HepG2 (cell line): ENCODE measurements at regions not wholly inside any gene's neighbourhood (a gene's known extent, or its start where the extent isn't known, plus 50 kb on each side); places are given as distances from the start of the nearest gene placed in this dataset.

Experiments
- ATAC-seq: fragments of 200-7000 bp; cut with Tn5 transposase; 3 replicates; pipeline ENCODE4 v1.9.1; 2020; ENCODE audit warnings: mild to moderate bottlenecking, moderate library complexity
- BruUV-seq: library from RNA; stranded (reverse); fragments of 400-500 nt; replicated peaks from 2 replicates; lab custom pipeline; 2021; lab: Mats Ljungman, UMichigan
- CTCF ChIA-PET: fragments of 300-600 bp; formaldehyde crosslinking; extraction: SDS; loops from one replicate; lab custom pipeline; 2021; ENCODE audit warnings: low total read pairs, inconsistent platforms, low intra/inter-chr PET ratio; lab: Yijun Ruan, JAX
- POLR2A ChIA-PET: fragments of 350-600 bp; sonication (Branson Sonifier 250); formaldehyde crosslinking; loops from one replicate; lab custom pipeline; 2020; ENCODE audit warnings: antibody characterized with exemption, inconsistent platforms; lab: Yijun Ruan, JAX
- DNase-seq: peaks from one replicate; pipeline ENCODE4 v3.0.0-alpha.2; 2015; ENCODE audit warnings: low spot score
- FAIRE-seq: peaks from 3 replicates; lab custom pipeline; 2011; peaks lifted over from hg19 to GRCh38; lab: Jason Lieb, UNC
- H2AFZ ChIP-seq: one replicate; pipeline ENCODE4 v1.6.1; 2011; ENCODE audit warnings: low read length, inconsistent platforms
- H3K27ac ChIP-seq: fragments of 300-600 bp; 3 replicates; pipeline ENCODE4 v1.8.0; 2011; ENCODE audit warnings: mixed run types, mild to moderate bottlenecking, mixed read lengths, low read length, inconsistent platforms; ENCODE audit not compliant: insufficient read depth; ENCODE audit errors: extremely low read length
- H3K27me3 ChIP-seq, 2 experiments: fragments of 200-600 bp in 1 of 2; 2 replicates in 1 of 2; 3 replicates in 1 of 2; pipeline versions ENCODE4 v1.6.0 to v1.8.0; 2011; ENCODE audit warnings: low read length in 2 of 2, mild to moderate bottlenecking in 2 of 2, moderate library complexity in 2 of 2, inconsistent platforms in 1 of 2; ENCODE audit not compliant: insufficient read depth in 2 of 2, control insufficient read depth in 1 of 2
- H3K36me3 ChIP-seq, 2 experiments: fragments of 200-600 bp in 1 of 2; replicated peaks in 1 of 2; 2 replicates in 1 of 2; 3 replicates in 1 of 2; pipeline versions ENCODE4 v1.5.1 to v1.8.0; 2011; ENCODE audit warnings: low read length in 2 of 2, inconsistent platforms in 1 of 2; ENCODE audit not compliant: insufficient read depth in 2 of 2, control insufficient read depth in 1 of 2
- H3K4me1 ChIP-seq: 2 replicates; pipeline ENCODE4 v1.5.1; 2012; ENCODE audit warnings: low read length, inconsistent platforms; ENCODE audit not compliant: insufficient read depth
- H3K4me2 ChIP-seq: 2 replicates; pipeline ENCODE4 v1.6.0; 2011; ENCODE audit warnings: low read depth, low read length, inconsistent platforms
- H3K4me3 ChIP-seq, 3 experiments: fragments of 200-600 bp in 1 of 3; sonication (generic), shearing (Covaris generic) in 1 of 3; replicated peaks in 1 of 3; 2 replicates each; pipeline ENCODE4 v1.5.1; 2011 to 2016; ENCODE audit warnings: low read length in 3 of 3, inconsistent platforms in 2 of 3, low read depth in 2 of 3, mild to moderate bottlenecking in 2 of 3, control low read depth in 1 of 3, mixed read lengths in 1 of 3; ENCODE audit not compliant: insufficient read depth in 1 of 3
- H3K79me2 ChIP-seq: one replicate; pipeline ENCODE4 v1.6.1; 2011; ENCODE audit warnings: low read length, inconsistent platforms; ENCODE audit not compliant: insufficient read depth
- H3K9ac ChIP-seq: 2 replicates; pipeline ENCODE4 v1.6.0; 2011; ENCODE audit warnings: mild to moderate bottlenecking, low read depth, low read length, inconsistent platforms; ENCODE audit not compliant: insufficient read depth
- H3K9me3 ChIP-seq: 2 replicates; pipeline ENCODE4 v1.5.1; 2012; ENCODE audit warnings: mild to moderate bottlenecking, low read length
- H4K20me1 ChIP-seq: 2 replicates; pipeline ENCODE4 v1.6.0; 2011; ENCODE audit warnings: inconsistent platforms, mild to moderate bottlenecking, low read length, moderate library complexity; ENCODE audit not compliant: insufficient read depth
- ATF7 ChIP-seq, 2 experiments: fragments of 450-650 bp in 1 of 2; sonication (generic) in 1 of 2; formaldehyde crosslinking in 1 of 2; IDR thresholded peaks; 2 replicates each; pipeline versions ENCODE4 v1.4.0 to v1.6.1; 2016 to 2020; ENCODE audit warnings: antibody characterized with exemption in 1 of 2, mild to moderate bottlenecking in 1 of 2, missing genetic modification reagents in 1 of 2
- CBFB ChIP-seq: sonication (generic); formaldehyde crosslinking; IDR thresholded peaks from 2 replicates; pipeline ENCODE4 v1.4.0; 2020; ENCODE audit warnings: missing genetic modification reagents
- CREB1 ChIP-seq, 2 experiments: fragments of 450-650 bp in 1 of 2; IDR thresholded peaks; 2 replicates each; pipeline ENCODE4 v1.6.1; 2016 to 2017; ENCODE audit warnings: control low read depth in 1 of 2, mild to moderate bottlenecking in 1 of 2, missing compliant biosample characterization in 1 of 2, missing genetic modification characterization in 1 of 2
- KLF15 ChIP-seq: sonication (generic); formaldehyde crosslinking; IDR thresholded peaks from 2 replicates; pipeline ENCODE4 v1.8.1; 2023; ENCODE audit warnings: borderline replicate concordance, mild to moderate bottlenecking, inconsistent platforms, missing genetic modification reagents, mixed read lengths
- MIXL1 ChIP-seq: IDR thresholded peaks from 2 replicates; pipeline ENCODE4 v1.6.1; 2016
- NFATC3 ChIP-seq: sonication (generic); formaldehyde crosslinking; IDR thresholded peaks from 2 replicates; pipeline ENCODE4 v1.5.1; 2020; ENCODE audit warnings: mild to moderate bottlenecking, missing genetic modification reagents
- NFKB2 ChIP-seq: sonication (generic); formaldehyde crosslinking; IDR thresholded peaks from 2 replicates; pipeline ENCODE4 v1.4.0; 2020; ENCODE audit warnings: missing genetic modification reagents, borderline replicate concordance
- RXRB ChIP-seq: IDR thresholded peaks from 2 replicates; pipeline ENCODE4 v1.6.1; 2016; ENCODE audit warnings: borderline replicate concordance, missing genetic modification reagents, missing compliant biosample characterization
- ZNF776 ChIP-seq: sonication (generic); formaldehyde crosslinking; IDR thresholded peaks from 2 replicates; pipeline ENCODE4 v1.4.0; 2020; ENCODE audit warnings: mild to moderate bottlenecking, missing genetic modification reagents
- WGBS: methylation state at CpG from one replicate; pipeline ENCODE4 v1.1.6; 2017; ENCODE audit warnings: low lambda C conversion rate; 5-methylcytosine and 5-hydroxymethylcytosine counted together
- in situ Hi-C: cut with HindIII; loops from 2 replicates; pipeline ENCODE4 v1.10.0; 2017; ENCODE audit warnings: low pct_unique_long_range_greater_than_20kb; ENCODE audit not compliant: extremely low pct_ligation_motif_present
- intact Hi-C: fragments of 100-400 bp; cut with micrococcal nuclease; formaldehyde crosslinking; loops from one replicate; pipeline ENCODE4 v1.10.0; 2022; ENCODE audit not compliant: unreplicated experiment
- TF ChIP-seq, protein P1 (sequence below): sonication (generic); formaldehyde crosslinking; IDR thresholded peaks from 2 replicates; pipeline ENCODE4 v1.5.1; 2020; ENCODE audit warnings: mild to moderate bottlenecking, missing genetic modification reagents

DNA sequence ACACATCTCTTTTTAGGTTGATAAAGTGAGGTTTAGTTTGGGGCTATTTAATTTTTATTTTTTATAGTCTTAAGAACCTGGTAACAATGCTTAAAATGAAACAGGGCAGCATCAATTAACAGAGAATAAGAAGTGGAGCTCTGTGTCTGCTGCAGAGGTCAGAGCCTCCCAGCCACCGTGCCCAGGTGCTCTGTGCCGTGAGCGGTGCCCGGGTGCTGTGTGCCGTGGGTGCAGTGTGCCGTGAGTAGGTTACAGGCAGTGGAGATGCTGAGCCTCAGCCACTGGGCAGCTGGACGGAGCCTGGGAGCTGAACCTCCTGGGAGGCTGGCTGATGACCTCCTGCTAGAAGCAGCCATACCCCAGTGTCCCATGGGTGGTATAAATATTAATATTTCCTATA lies 250.0 kb downstream of the KLF6 start (continued):
- TF ChIP-seq MIXL1 (CRISPR knock-in tag) (no peak), RXRB (CRISPR knock-in tag) (no peak), NFATC3 (CRISPR knock-in tag) (no peak), ZNF776 (CRISPR knock-in tag) (no peak), CBFB (CRISPR knock-in tag) (no peak)
- TF ChIP-seq, protein P1, sequence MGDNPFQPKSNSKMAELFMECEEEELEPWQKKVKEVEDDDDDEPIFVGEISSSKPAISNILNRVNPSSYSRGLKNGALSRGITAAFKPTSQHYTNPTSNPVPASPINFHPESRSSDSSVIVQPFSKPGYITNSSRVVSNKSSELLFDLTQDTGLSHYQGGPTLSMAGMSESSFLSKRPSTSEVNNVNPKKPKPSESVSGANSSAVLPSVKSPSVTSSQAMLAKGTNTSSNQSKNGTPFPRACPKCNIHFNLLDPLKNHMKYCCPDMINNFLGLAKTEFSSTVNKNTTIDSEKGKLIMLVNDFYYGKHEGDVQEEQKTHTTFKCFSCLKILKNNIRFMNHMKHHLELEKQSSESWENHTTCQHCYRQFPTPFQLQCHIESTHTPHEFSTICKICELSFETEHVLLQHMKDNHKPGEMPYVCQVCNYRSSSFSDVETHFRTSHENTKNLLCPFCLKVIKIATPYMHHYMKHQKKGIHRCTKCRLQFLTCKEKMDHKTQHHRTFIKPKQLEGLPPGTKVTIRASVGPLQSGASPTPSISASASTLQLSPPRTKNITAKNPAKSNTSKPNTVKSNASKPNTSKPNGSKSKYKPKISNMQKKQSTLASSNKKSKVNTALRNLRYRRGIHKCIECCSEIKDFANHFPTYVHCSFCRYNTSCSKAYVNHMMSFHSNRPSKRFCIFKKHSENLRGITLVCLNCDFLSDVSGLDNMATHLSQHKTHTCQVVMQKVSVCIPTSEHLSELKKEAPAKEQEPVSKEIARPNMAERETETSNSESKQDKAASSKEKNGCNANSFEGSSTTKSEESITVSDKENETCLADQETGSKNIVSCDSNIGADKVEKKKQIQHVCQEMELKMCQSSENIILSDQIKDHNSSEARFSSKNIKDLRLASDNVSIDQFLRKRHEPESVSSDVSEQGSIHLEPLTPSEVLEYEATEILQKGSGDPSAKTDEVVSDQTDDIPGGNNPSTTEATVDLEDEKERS = no peak

DNA sequence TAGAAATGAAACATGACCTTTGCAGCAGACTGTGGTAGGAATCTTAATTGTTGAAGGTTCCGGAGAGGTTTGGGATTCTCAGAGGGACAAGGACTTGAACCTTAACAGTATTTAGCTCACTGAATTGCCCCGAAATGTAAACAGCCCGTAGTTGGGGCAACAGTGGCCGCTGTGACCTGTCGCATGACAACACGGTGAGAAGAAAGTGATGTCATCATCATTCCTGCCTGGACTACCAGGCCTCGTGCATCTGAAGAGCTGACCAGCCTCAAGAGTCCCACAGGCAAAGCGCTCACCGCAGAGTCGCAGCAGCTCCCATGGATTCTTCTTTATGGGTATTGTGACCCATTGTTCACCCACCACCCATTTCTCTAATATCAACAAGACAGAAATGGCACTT lies 250.6 kb downstream of the KLF6 start:
- no peak for ATAC-seq
- no peak overlapping the region for H3K9ac ChIP-seq
- H3K79me2 ChIP-seq = no peaks in the 10 kb centered on the region
- DNase-seq = no peak
- no peak for FAIRE-seq
- H3K27ac ChIP-seq = no peak overlapping the region
- no peaks in the 10 kb centered on the region for H3K9me3 ChIP-seq
- POLR2A ChIA-PET = no interaction called here
- H3K4me3 ChIP-seq = no peak overlapping the region
- 49% methylated on average over 10 of the region's 10 CpGs for WGBS
- TF ChIP-seq NFKB2 (CRISPR knock-in tag) = no peak
- TF ChIP-seq ATF7 (IDR thresholded peaks at IDR 0.05) = peak; percentile 67
- TF ChIP-seq ATF7 (CRISPR knock-in tag; IDR thresholded peaks at IDR 0.05) = no peak
- TF ChIP-seq KLF15 (CRISPR knock-in tag) = no peak
- peak; percentile 62 for TF ChIP-seq CREB1 (IDR thresholded peaks at IDR 0.05)
- no peak for TF ChIP-seq CREB1 (CRISPR knock-in tag; IDR thresholded peaks at IDR 0.05)
- BruUV-seq = no TSS peak
- no peak overlapping the region for H3K4me2 ChIP-seq
- intact Hi-C loops = no loop called here
- H3K4me1 ChIP-seq = no peaks in the 10 kb centered on the region
- peaks cover 2 to 52% of the 10 kb centered on the region in 2 experiments; a peak in 3 of 5 replicates for H3K27me3 ChIP-seq
- in situ Hi-C loops = no loop called here
- no peak overlapping the region for H2AFZ ChIP-seq
- H4K20me1 ChIP-seq = no peaks in the 10 kb centered on the region
- H3K36me3 ChIP-seq = no peaks in the 10 kb centered on the region
- CTCF ChIA-PET = no interaction called here
